K562 (cell line): ENCODE measurements at regions not wholly inside any gene's neighbourhood (a gene's known extent, or its start where the extent isn't known, plus 50 kb on each side); places are given as distances from the start of the nearest gene placed in this dataset.

Source experiments
- ATAC-seq: fragments of 200-7000 bp; cut with Tn5 transposase; 3 replicates; pipeline ENCODE4 v1.9.1; 2020; ENCODE audit warnings: moderate library complexity
- BruUV-seq: library from RNA; stranded (reverse); fragments of 400-500 nt; replicated peaks from 2 replicates; lab custom pipeline; 2021; lab: Mats Ljungman, UMichigan
- CTCF ChIA-PET: fragments of 300-600 bp; formaldehyde crosslinking; extraction: SDS; loops from one replicate; lab custom pipeline; 2021; ENCODE audit warnings: low intra/inter-chr PET ratio; lab: Yijun Ruan, JAX
- POLR2A ChIA-PET: fragments of 300-600, 350-650 bp; sonication (Branson Sonifier 250); formaldehyde crosslinking; extraction: SDS; loops from one replicate; lab custom pipeline; 2021; ENCODE audit warnings: antibody characterized with exemption, inconsistent platforms; lab: Yijun Ruan, JAX
- DNase-seq, 4 experiments: peaks; one replicate each; pipeline versions ENCODE4 v3.0.0 to v3.0.0-alpha.2; 2011 to 2018; ENCODE audit warnings: low spot score in 3 of 4, mixed read lengths in 3 of 4; ENCODE audit errors: extremely low read depth in 1 of 4
- FAIRE-seq: peaks from 2 replicates; lab custom pipeline; 2011; peaks lifted over from hg19 to GRCh38; lab: Jason Lieb, UNC
- H2AFZ ChIP-seq: 2 replicates; pipeline ENCODE4 v1.6.0; 2011; ENCODE audit warnings: low read depth, low read length, control low read depth, inconsistent platforms
- H3K27ac ChIP-seq: fragments of 200-600 bp; 3 replicates; pipeline ENCODE4 v1.8.0; 2011; ENCODE audit warnings: low read depth, mild to moderate bottlenecking, control low read depth, inconsistent platforms, low read length, moderate library complexity, mixed read lengths; ENCODE audit errors: extremely low read depth
- H3K27me3 ChIP-seq, 2 experiments: fragments of 300-600 bp in 1 of 2; 2 replicates in 1 of 2; 3 replicates in 1 of 2; pipeline versions ENCODE4 v1.6.0 to v1.8.0; 2011; ENCODE audit warnings: inconsistent platforms in 2 of 2, low read length in 2 of 2, mild to moderate bottlenecking in 1 of 2, mixed read lengths in 1 of 2, moderate library complexity in 1 of 2; ENCODE audit not compliant: control insufficient read depth in 2 of 2, insufficient read depth in 2 of 2
- H3K36me3 ChIP-seq: fragments of 300-600 bp; 3 replicates; pipeline ENCODE4 v1.8.0; 2011; ENCODE audit warnings: mild to moderate bottlenecking, low read length, inconsistent platforms; ENCODE audit not compliant: control insufficient read depth, insufficient read depth
- H3K4me1 ChIP-seq, 2 experiments: fragments of 200-600 bp in 1 of 2; replicated peaks in 1 of 2; 2 replicates in 1 of 2; 3 replicates in 1 of 2; pipeline versions ENCODE4 v1.5.1 to v1.8.0; 2011; ENCODE audit warnings: inconsistent platforms in 2 of 2, low read length in 2 of 2, mild to moderate bottlenecking in 1 of 2, mixed read lengths in 1 of 2, moderate library complexity in 1 of 2; ENCODE audit not compliant: control insufficient read depth in 2 of 2, insufficient read depth in 2 of 2
- H3K4me2 ChIP-seq: 2 replicates; pipeline ENCODE4 v1.6.1; 2011; ENCODE audit warnings: low read length, control low read depth, inconsistent platforms, mixed read lengths; ENCODE audit not compliant: insufficient read depth
- H3K4me3 ChIP-seq: fragments of 200-600 bp; sonication (generic), shearing (Covaris generic); 2 replicates; pipeline ENCODE4 v1.5.1; 2016; ENCODE audit warnings: control low read depth, inconsistent platforms
- H3K79me2 ChIP-seq: fragments of 200-600 bp; 3 replicates; pipeline ENCODE4 v1.8.0; 2011; ENCODE audit warnings: low read length, inconsistent platforms; ENCODE audit not compliant: control insufficient read depth, insufficient read depth
- H3K9ac ChIP-seq, 2 experiments: 2 replicates each; pipeline versions ENCODE4 v1.6.0 to v1.6.1; 2011; ENCODE audit warnings: low read depth in 2 of 2, low read length in 2 of 2, control low read depth in 1 of 2, inconsistent platforms in 1 of 2, mild to moderate bottlenecking in 1 of 2, mixed read lengths in 1 of 2; ENCODE audit not compliant: insufficient read depth in 1 of 2
- H3K9me1 ChIP-seq: one replicate; pipeline ENCODE4 v1.6.0; 2011; ENCODE audit warnings: inconsistent platforms, mild to moderate bottlenecking, low read length, moderate library complexity; ENCODE audit not compliant: control insufficient read depth, insufficient read depth
- H3K9me3 ChIP-seq: replicated peaks from 2 replicates; pipeline ENCODE4 v1.5.1; 2011; ENCODE audit warnings: low read depth, low read length, inconsistent platforms; ENCODE audit not compliant: control insufficient read depth, insufficient read depth
- H4K20me1 ChIP-seq: replicated peaks from 2 replicates; pipeline ENCODE4 v1.6.1; 2011; ENCODE audit warnings: low read length, inconsistent platforms, mixed read lengths; ENCODE audit not compliant: control insufficient read depth, insufficient read depth
- E2F1 ChIP-seq: sonication (generic); formaldehyde crosslinking; IDR thresholded peaks from 2 replicates; pipeline ENCODE4 v1.8.1; 2023; ENCODE audit warnings: mild to moderate bottlenecking, missing genetic modification reagents, moderate library complexity
- HMGXB4 ChIP-seq: sonication (generic); formaldehyde crosslinking; IDR thresholded peaks from 2 replicates; pipeline ENCODE4 v1.8.1; 2023; ENCODE audit warnings: mild to moderate bottlenecking, missing genetic modification reagents
- MLX ChIP-seq, 2 experiments: fragments of 450-650 bp in 1 of 2; sonication (generic) in 1 of 2; formaldehyde crosslinking; conservative IDR thresholded peaks; 2 replicates each; pipeline versions ENCODE4 v1.4.0 to v1.8.1; 2020 to 2022; ENCODE audit warnings: mild to moderate bottlenecking in 1 of 2, missing genetic modification reagents in 1 of 2
- PURB ChIP-seq: sonication (generic); formaldehyde crosslinking; IDR thresholded peaks from 2 replicates; pipeline ENCODE4 v1.9.0; 2021; ENCODE audit warnings: low read depth, mild to moderate bottlenecking, missing genetic modification reagents
- TCF7L2 ChIP-seq: fragments of 150-350 bp; IDR thresholded peaks from 2 replicates; pipeline ENCODE4 v1.6.1; 2016; ENCODE audit warnings: low read depth, mild to moderate bottlenecking, low read length, moderate library complexity
- ZNF253 ChIP-seq: fragments of 250-450 bp; sonication (Bioruptor Pico); conservative IDR thresholded peaks from 2 replicates; pipeline ENCODE4 v1.6.1; 2021; ENCODE audit warnings: mild to moderate bottlenecking
- WGBS: fragments of 100-300 bp; shearing (Covaris generic); methylation state at CpG from one replicate; pipeline ENCODE4 v1.1.6; 2016; ENCODE audit warnings: low coverage, mixed read lengths; ENCODE audit not compliant: insufficient coverage; ENCODE audit errors: missing lambda C conversion rate; 5-methylcytosine and 5-hydroxymethylcytosine counted together
- in situ Hi-C: fragments of 300-500 bp; cut with MboI; formaldehyde crosslinking; loops from 4 replicates; pipeline ENCODE4 v1.15.0; 2018; ENCODE audit warnings: inconsistent platforms, mixed read lengths
- intact Hi-C: fragments of 100-400 bp; cut with micrococcal nuclease; formaldehyde crosslinking; loops from 2 replicates; pipeline ENCODE4 v1.14.2; 2022
- TF ChIP-seq, protein P1 (sequence below): sonication (generic); formaldehyde crosslinking; IDR thresholded peaks from 2 replicates; pipeline ENCODE4 v1.8.1; 2023; ENCODE audit warnings: mild to moderate bottlenecking, missing genetic modification reagents
- TF ChIP-seq, protein P2 (sequence below), 2 experiments: fragments of 450-650 bp in 1 of 2; sonication (generic) in 1 of 2; formaldehyde crosslinking in 1 of 2; IDR thresholded peaks in 1 of 2; conservative IDR thresholded peaks in 1 of 2; 2 replicates each; pipeline versions ENCODE4 v1.6.1 to v1.8.1; 2016 to 2023; ENCODE audit warnings: mild to moderate bottlenecking in 2 of 2, moderate library complexity in 2 of 2, inconsistent platforms in 1 of 2, missing genetic modification reagents in 1 of 2

DNA sequence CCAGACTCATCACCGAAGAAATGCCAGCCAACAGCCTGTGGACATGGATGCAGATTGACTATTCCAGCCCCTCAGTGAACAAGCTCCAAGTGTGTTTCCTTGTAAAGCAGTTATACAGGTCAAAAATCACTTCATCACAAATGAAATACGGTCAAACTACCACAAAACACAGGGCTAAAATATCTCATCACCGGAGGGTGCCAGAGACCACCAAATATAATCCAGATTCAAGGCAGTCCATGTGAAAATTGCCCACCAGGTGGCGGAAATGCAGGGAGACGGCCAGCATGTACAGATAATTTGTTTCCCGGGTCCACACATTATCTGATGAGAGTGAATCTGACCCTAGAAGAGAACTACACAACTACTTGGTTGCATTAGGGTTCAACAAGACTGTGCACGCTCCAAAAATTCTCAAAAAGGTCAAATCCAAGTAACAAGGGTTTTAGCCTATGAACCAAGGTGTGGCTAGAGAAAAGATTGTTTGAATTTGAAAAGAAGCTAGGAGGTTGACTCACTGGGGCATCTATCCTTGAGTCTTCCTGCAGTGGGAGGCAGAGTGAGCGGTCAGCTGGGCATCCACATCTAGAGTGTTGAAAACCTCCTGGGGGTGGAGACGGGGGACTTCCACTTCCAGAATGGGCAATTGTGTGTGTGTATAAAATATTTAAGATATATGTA lies 71.7 kb downstream of the IGLL5 start:
- Histone ChIP-seq H3K36me3 (no peaks in the 10 kb centered on the region), H3K9ac (no peak overlapping the region), H4K20me1 (peaks cover 26% of the 10 kb centered on the region), H3K9me1 (no peaks in the 10 kb centered on the region), H3K4me3 (no peak overlapping the region), H3K79me2 (no peaks in the 10 kb centered on the region), H3K9me3 (no peaks in the 10 kb centered on the region), H3K4me1 (no peaks in the 10 kb centered on the region)
- POLR2A ChIA-PET: interaction anchor here (0.6 to 5.9 kb wide), 26 partner anchors 7 to 427 kb away, joined by 3 to 51 read pairs (median 3); no protein-coding TSS in a partner anchor
- BruUV-seq: no TSS peak
- FAIRE-seq: peak; percentile 92
- in situ Hi-C loops: loop anchor here (25.0 kb wide), 2 partner anchors 428 to 628 kb away; partner anchors contain the start of gene IGLL1
- TF ChIP-seq ZNF253 (CRISPR knock-in tag): no peak
- TF ChIP-seq, protein P1, sequence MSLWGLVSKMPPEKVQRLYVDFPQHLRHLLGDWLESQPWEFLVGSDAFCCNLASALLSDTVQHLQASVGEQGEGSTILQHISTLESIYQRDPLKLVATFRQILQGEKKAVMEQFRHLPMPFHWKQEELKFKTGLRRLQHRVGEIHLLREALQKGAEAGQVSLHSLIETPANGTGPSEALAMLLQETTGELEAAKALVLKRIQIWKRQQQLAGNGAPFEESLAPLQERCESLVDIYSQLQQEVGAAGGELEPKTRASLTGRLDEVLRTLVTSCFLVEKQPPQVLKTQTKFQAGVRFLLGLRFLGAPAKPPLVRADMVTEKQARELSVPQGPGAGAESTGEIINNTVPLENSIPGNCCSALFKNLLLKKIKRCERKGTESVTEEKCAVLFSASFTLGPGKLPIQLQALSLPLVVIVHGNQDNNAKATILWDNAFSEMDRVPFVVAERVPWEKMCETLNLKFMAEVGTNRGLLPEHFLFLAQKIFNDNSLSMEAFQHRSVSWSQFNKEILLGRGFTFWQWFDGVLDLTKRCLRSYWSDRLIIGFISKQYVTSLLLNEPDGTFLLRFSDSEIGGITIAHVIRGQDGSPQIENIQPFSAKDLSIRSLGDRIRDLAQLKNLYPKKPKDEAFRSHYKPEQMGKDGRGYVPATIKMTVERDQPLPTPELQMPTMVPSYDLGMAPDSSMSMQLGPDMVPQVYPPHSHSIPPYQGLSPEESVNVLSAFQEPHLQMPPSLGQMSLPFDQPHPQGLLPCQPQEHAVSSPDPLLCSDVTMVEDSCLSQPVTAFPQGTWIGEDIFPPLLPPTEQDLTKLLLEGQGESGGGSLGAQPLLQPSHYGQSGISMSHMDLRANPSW (CRISPR knock-in tag): peak; percentile 96
- TF ChIP-seq PURB (CRISPR knock-in tag): no peak
- peak in 1 of 2 experiments; percentile 77; a peak in 1 of 4 replicates for TF ChIP-seq MLX (CRISPR knock-in tag; conservative IDR thresholded peaks at IDR 0.05)
- TF ChIP-seq, protein P2, sequence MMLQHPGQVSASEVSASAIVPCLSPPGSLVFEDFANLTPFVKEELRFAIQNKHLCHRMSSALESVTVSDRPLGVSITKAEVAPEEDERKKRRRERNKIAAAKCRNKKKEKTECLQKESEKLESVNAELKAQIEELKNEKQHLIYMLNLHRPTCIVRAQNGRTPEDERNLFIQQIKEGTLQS (IDR thresholded peaks at IDR 0.05): no peak
- TF ChIP-seq, protein P2 (CRISPR knock-in tag; conservative IDR thresholded peaks at IDR 0.05): peak; percentile 97
- TF ChIP-seq E2F1: peak; percentile 98
- no peak for TF ChIP-seq TCF7L2
- peak; percentile 53; the same call in 1 of the 2 replicates for TF ChIP-seq HMGXB4 (CRISPR knock-in tag)
- TF ChIP-seq, all 486 proteins: peak for 5
- CTCF ChIA-PET: interaction anchor here (0.5 to 11.0 kb wide), 44 partner anchors 9 to 1216 kb away, joined by 3 to 549 read pairs (median 4); partner anchors contain the start of genes BCR and RSPH14
- Histone ChIP-seq H2AFZ (no peak overlapping the region), H3K27me3 (peaks cover 3 to 6% of the 10 kb centered on the region in 2 experiments; a peak in 3 of 5 replicates), H3K27ac (no peak overlapping the region), H3K4me2 (no peak overlapping the region)
- peak; percentile 98 to 99 (median 99) for DNase-seq
- peak; percentile 85 for ATAC-seq
- intact Hi-C loops: loop anchor here (1.0 to 5.0 kb wide), 7 partner anchors 169 to 757 kb away; no protein-coding TSS in a partner anchor
- WGBS: 1% methylated on average over 9 of the region's 9 CpGs
